ENCODE measurements at regions not wholly inside any gene's neighbourhood (a gene's known extent, or its start where the extent isn't known, plus 50 kb on each side); places are given as distances from the start of the nearest gene placed in this dataset.

GRCh38 chr6:166742981-166743380 lies 115.9 kb upstream of the RPS6KA2 start:
- TF ChIP-seq CTCF (IDR thresholded peaks at IDR 0.05) = no peak
- no peak for TF ChIP-seq POLR2A (IDR thresholded peaks at IDR 0.05)
